ENCODE measurements at regions not wholly inside any gene's neighbourhood (a gene's known extent, or its start where the extent isn't known, plus 50 kb on each side); places are given as distances from the start of the nearest gene placed in this dataset.

- no peaks in the 10 kb centered on the region for H3K4me1 ChIP-seq
- H3K9me3 ChIP-seq: no peaks in the 10 kb centered on the region
- intact Hi-C loops (cut with DNase I; ENCODE audit: low total_unique reads): no loop called here
- H3K36me3 ChIP-seq: no peaks in the 10 kb centered on the region
- TF ChIP-seq POLR2AphosphoS5 (IDR thresholded peaks at IDR 0.05) (no peak), CTCF (IDR thresholded peaks at IDR 0.05 in 8 of 11, conservative IDR thresholded peaks at IDR 0.05 in 3 of 11) (no peak), POLR2A (IDR thresholded peaks at IDR 0.05) (no peak)
- H3K27ac ChIP-seq: no peak overlapping the region
- no peak overlapping the region for H3K4me3 ChIP-seq
- WGBS, 5 donors: 73 to 81% (median 78%) methylated on average over 2 of the region's 2 CpGs
- H3K27me3 ChIP-seq (replicated peaks in 1 of 7): no peaks in the 10 kb centered on the region
- no peak for DNase-seq
Measured at GRCh38 chr12:17593715-17594406, 496.1 kb downstream of the RERGL start.

- no peak overlapping the region for H3K4me3 ChIP-seq
- no peak for TF ChIP-seq POLR2AphosphoS5 (IDR thresholded peaks at IDR 0.05)
- TF ChIP-seq CTCF (IDR thresholded peaks at IDR 0.05 in 8 of 11, conservative IDR thresholded peaks at IDR 0.05 in 3 of 11): no peak
- TF ChIP-seq POLR2A (IDR thresholded peaks at IDR 0.05): no peak
- H3K9me3 ChIP-seq: no peaks in the 10 kb centered on the region
- H3K27ac ChIP-seq: no peak overlapping the region
- H3K36me3 ChIP-seq: no peaks in the 10 kb centered on the region
- DNase-seq: no peak
- WGBS, 5 donors: 69 to 87% (median 76%) methylated on average over 4 of the region's 4 CpGs
- H3K27me3 ChIP-seq (replicated peaks in 1 of 7): no peaks in the 10 kb centered on the region
- no peaks in the 10 kb centered on the region for H3K4me1 ChIP-seq
- intact Hi-C loops (cut with DNase I; ENCODE audit: low total_unique reads): no loop called here
Measured at GRCh38 chr12:17592472-17592871, 497.5 kb downstream of the RERGL start.

DNA sequence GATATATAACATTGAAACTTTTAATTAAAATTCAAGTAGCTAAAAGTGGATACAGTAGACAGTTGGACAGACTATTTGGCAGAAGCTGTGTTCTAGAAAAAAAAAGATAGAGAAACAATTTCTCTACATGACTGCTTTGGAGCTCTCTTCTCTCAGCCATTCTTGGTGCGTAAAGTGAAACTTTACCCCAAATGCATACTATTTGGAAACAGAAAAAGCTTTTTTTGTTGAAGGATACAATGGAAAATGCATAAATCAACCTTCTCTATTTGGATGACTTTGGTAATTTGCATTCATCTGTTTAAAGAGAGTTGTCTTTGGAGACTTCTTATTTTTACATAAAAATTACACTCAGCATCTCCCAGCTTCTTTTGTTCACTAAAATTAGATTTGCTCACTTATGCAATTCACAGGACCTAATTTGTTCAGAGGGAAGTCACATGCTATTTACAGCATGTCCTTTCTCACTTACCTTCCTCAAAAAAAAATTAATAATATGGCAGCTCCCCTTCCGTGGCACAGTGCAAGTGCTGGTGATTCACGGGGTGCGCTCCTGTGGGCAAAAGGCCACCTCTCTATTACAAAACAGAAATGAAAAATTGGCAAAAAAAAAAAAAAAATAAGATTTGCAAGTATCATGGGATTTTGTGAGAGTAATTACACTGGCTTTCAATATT is 498.9 kb downstream of the RERGL start:
- Histone ChIP-seq H3K36me3 (no peaks in the 10 kb centered on the region), H3K27me3 (replicated peaks in 1 of 7) (no peaks in the 10 kb centered on the region), H3K9me3 (no peaks in the 10 kb centered on the region), H3K27ac (no peak overlapping the region), H3K4me1 (no peaks in the 10 kb centered on the region), H3K4me3 (no peak overlapping the region)
- 83 to 91% (median 87%) methylated on average over 4 of the region's 4 CpGs for whole genome bisulfite sequencing, 5 donors
- TF ChIP-seq CTCF (IDR thresholded peaks at IDR 0.05 in 8 of 11, conservative IDR thresholded peaks at IDR 0.05 in 3 of 11) (no peak), POLR2AphosphoS5 (IDR thresholded peaks at IDR 0.05) (no peak)
- DNase-seq: no peak
- intact Hi-C loops (cut with DNase I; ENCODE audit: low total_unique reads): no loop called here

GRCh38 chr12:17588968-17589367 is 501.0 kb downstream of the RERGL start:
- no peaks in the 10 kb centered on the region for H3K36me3 ChIP-seq
- H3K27me3 ChIP-seq (replicated peaks in 1 of 7): no peaks in the 10 kb centered on the region
- intact Hi-C loops (cut with DNase I; ENCODE audit: low total_unique reads): no loop called here
- no peak for DNase-seq
- 59 to 62% (median 61%) methylated on average over 5 of the region's 5 CpGs for WGBS, 5 donors
- no peak overlapping the region for H3K4me3 ChIP-seq
- peaks cover 0 to 5% (median 0%) of the 10 kb centered on the region in 8 donors for H3K9me3 ChIP-seq
- no peak overlapping the region for H3K27ac ChIP-seq
- TF ChIP-seq POLR2AphosphoS5 (IDR thresholded peaks at IDR 0.05) (no peak), CTCF (IDR thresholded peaks at IDR 0.05 in 8 of 11, conservative IDR thresholded peaks at IDR 0.05 in 3 of 11) (no peak), POLR2A (IDR thresholded peaks at IDR 0.05) (no peak)
- H3K4me1 ChIP-seq: no peaks in the 10 kb centered on the region

Data from spleen (tissue), 11 donors.